HG02623 (cell line): ENCODE measurements at regions not wholly inside any gene's neighbourhood (a gene's known extent, or its start where the extent isn't known, plus 50 kb on each side); places are given as distances from the start of the nearest gene placed in this dataset.
"Not testable (repeated sequence)": the region's sequence is repeated elsewhere in the genome, so short reads cannot be mapped to it uniquely, and the experiment has no call there.

Source experiments
- ATAC-seq: cut with Tn5 transposase; IDR thresholded peaks from one replicate; pipeline ENCODE4 v1.9.1; 2021; ENCODE audit warnings: moderate library complexity; ENCODE audit not compliant: unreplicated experiment

DNA sequence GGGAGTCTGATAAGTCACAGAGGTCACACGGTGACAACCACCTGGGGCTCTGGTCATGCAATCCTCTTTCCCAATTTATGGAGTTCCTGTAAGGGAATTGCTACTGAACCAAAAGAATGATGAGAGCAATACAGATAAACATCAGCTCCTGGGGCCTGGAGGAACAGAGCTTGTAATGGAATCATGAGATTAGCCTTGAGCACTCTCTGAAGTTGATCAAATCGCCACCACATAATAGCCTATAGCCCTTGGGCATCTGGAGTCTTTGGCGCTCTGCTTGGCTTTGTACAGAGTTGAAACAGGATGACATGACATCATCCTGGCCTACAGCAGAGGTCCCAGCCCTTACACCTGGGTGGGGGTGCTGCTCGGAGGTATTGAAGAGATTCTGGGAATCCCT, 154.3 kb upstream of the DTNBP1 start:
- ATAC-seq, result no peak

DNA sequence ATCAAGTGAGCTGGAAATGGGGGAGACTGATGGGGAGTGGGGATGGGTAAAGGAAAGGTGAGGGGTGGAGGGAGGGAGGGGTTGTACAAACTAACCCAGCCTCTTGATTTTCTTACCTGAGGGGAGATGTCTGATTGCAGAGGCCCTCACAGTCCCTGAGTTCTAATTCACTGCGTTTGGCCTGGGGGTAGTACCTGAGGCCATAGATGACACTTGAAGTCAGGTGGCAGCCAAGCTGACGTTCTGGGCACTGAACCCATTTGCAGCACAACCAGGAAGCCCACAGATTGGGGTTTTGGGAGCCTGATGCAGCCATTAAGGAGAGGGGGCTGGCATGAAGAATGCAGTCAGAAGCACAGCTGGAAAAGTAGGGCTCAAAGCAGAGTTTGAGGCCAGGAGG, 153.8 kb upstream of the DTNBP1 start:
- no peak for ATAC-seq

DNA sequence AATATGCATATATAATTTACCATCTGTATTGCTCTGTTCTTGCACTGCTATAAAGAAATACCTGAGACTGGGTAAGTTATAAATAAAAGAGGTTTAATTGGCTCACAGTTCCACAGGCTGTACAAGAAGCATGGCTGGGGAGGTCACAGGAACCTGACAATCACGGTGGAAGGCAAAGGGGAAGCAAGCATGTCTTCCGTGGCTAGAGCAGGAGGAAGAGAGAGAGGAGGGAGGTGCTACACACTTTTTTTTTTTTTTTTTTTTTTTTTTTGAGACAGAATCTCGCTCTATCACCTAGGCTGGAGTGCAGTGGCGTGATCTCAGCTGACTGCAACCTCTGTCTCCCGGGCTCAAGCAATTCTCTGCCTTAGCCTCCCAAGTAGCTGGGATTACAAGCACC, 150.9 kb upstream of the DTNBP1 start:
- not testable (repeated sequence) for ATAC-seq

DNA sequence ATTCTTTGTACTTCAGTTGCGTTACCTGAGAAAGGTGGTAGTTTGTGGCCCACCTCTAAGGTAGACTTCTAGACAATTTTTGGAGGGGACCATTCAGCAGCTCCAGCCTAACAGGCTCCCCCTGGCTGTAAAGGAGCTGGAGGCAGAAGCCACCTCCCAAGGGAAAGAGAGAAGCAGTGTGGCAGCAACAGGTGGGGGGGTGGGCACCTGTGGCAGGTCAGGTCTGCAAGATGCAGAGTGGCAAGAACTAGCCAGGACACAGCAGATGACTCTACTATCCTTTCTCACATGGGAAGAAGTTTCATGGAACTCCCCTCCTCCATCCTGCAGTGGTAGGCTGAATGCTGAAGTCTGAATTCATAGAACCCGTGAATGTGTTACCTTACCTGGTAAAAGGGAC, 148.3 kb upstream of the DTNBP1 start:
- ATAC-seq, result no peak

DNA sequence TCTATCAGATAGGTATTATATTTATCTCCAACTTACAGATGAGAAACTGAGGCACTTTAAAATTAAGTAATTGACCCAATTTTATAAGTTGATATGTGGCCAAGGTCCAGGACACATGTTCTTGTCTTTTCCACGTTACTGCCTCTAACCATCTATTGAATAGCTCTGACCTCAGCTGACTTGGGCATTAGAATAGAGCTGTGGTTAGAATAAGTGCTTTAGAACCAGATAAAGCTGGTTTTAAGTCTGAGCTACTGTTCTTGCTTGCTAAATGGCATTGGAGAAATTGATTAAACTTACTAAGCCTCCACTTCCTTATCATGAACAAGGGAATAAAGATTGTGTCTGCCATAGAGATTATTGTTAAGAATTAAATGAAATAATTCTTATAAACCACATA, 147.8 kb upstream of the DTNBP1 start:
- ATAC-seq, result no peak

DNA sequence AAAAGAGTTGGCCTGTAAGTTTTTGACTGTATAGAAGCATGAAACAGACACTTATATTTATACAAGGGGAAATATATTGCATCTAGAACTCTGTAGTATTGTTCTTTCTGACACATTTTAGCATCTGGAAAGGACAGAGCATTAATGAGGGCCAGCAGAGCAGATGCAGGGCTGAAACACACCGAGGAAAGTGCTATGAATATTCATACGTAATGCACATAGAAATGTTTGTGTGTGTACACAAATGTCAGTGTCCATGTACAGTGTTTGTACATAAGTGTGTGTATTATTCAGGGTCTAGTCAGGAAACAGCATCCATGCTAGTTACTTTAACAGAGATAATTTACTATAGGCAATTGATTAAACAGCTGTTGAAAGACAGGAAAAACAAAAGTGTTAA, 146.5 kb upstream of the DTNBP1 start:
- ATAC-seq, result no peak

DNA sequence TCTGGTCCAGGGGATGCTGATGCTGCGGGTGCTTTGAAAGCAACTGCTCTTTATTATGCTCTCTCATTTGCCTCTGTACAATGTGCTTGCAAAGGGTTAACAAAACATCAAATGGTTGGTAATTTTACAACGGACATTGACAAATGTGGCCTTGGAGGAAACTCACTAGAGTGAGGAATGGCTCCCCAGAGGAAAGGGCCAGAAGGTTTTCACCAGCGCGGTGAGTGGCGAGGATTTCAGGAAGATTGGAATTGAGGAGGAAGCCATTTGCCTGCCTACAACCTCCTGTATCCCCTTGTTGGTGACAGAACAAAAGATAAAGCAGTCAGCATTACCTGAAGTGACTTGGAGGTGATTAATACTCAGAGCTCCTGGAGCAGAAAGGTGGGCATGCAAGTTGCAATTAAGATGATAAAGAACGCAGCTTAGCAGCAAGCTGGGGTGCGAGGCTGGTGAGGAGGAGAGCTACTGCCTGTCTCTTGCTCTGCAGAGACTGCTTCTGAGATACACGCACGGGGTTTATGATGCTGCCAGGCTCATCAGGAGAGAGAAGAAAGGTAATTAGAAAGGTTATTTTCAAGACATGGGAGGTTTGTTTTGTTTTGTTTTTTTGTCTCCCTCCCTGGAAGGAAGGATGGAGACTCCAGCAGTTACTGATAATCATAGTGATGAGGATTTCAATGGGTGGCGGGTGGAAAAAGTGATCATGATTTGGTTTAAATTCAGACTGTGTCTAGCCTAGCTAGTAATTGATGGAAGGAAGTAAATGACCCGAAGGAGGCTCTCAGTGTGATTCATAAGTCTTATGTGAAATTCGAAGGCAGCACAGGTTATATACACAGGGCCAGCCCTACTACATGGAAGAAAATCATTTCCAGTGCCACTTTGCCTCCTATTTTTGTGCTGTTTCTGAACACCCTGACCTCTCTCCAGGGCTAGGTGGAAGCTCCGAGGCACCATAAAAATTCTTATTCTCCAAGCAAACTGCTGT, 141.6 kb upstream of the DTNBP1 start:
- no peak for ATAC-seq

DNA sequence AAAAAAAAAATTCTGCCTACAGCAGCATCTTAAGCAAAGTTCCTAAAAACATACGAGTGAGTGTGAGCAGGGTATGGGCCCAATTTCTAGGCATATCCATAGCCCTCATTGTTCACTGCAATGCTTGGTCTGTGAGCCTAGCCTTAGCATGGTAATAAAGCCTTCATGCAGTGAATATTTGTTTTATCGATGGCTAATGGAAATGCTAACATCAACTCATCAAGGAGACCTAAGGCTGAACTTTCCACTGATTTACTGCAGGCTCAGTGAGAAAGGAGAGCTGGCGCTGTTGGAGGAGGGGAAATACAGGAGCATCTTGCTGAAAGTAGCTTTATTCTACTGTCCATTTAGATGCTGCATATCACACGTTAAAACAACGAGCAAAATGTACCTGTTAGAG, 139.6 kb upstream of the DTNBP1 start:
- ATAC-seq, result no peak

DNA sequence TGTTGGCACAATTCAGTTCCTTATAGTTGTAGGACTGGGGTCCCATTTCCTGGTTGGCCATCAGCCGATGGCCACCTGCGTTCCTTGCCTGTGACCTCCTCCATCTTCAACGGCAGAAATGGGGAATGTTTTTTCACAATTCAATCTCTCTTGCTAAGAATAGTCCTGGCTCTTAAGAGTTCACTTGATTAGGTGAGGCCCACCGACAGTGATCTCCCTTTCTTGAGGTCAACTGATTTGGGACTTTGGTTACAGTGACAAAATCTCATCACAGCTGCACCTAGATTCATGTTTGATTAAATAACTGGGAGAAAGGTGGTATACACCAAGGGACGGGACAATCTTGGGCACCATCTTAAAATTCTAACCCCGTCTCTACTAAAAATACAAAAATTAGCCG, 139.1 kb upstream of the DTNBP1 start:
- no peak for ATAC-seq

DNA sequence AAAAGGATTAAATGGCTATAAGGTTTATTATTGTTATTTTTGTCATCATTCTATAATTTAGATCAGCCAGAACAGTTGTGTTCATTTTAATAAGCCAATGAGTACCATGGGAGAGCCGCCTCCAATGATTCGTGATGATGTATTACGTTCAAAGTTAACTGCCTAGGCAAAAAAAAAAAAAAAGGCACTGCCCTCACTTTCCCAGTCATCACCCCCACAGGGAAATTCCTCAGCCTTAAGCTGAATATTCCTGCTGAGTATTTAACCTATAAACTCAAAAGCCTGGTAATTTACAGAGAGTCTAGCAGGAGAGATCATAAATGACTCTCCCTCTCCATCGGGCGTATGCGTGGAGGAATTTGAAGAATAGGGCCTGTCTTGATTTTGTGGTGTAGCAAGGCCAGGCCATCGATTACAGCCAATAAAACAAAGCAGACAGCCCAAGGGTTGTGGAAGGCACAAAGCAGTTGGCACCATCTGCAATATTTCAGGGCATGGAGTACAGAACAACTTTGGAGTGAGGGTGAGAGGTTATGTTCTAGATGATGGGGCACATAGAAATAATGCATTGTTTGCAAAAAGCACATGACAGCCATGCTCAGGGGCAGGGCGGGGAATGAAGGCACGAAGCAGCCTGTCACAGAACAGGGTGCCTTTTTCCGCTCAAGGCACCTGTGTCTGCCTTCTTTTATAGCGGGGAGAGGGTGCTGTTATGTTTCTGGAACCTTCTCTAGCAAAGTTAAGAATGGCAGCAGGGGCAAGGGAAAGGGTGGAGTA, 138.2 kb upstream of the DTNBP1 start:
- ATAC-seq, result no peak

DNA sequence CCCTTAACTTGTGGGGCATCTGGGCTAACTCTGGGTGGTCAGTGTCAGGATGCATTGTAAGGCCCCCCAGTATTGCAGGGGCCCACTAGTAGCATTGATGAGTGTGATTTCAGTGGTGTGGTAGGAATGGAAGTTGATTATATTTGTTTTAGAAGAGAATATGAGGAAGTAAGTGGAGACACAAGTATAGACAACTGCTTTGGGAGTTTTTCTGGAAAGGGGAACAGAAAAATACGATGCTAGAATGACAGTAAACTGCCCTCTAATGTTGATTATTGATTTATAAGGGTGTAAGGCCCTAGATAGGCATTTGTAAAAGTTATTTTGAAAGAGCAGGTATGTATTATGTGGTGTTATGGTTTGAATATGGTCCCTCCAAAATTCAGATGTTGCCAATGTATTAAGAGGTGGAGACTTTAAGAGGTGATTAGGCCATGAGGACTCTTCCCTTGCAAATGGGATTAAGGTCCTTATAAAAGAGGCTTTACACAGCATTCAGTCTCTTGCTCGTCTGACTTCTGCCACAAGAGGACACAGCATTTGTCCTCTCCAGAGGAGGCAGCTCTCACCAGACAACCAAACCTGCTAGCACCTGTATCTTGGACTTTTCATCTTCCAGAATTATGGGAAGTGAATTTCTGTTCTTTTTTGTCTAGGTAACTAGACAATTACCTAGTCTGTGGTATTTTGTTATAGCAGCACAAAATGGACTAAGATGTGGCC, 135.9 kb upstream of the DTNBP1 start:
- ATAC-seq, result no peak

DNA sequence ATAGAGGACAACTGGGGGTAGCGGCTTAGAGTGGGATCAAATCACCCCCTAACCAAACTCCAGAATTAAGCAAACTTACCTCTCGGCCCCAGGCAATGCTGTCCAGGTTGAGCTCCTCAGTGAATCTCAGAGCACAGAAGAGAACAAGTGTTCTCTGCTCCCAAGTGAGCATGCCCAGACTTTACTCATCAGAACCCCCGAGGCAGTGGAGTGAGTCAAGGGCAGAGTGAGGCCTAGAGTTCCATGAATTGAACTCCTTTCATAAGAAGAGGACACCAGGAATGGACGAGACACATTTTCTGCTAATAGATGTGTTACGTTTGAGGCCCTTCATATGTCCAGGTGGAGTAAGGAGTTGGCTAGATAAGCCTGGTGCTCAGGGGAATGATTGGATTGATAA, 134.0 kb upstream of the DTNBP1 start:
- no peak for ATAC-seq

DNA sequence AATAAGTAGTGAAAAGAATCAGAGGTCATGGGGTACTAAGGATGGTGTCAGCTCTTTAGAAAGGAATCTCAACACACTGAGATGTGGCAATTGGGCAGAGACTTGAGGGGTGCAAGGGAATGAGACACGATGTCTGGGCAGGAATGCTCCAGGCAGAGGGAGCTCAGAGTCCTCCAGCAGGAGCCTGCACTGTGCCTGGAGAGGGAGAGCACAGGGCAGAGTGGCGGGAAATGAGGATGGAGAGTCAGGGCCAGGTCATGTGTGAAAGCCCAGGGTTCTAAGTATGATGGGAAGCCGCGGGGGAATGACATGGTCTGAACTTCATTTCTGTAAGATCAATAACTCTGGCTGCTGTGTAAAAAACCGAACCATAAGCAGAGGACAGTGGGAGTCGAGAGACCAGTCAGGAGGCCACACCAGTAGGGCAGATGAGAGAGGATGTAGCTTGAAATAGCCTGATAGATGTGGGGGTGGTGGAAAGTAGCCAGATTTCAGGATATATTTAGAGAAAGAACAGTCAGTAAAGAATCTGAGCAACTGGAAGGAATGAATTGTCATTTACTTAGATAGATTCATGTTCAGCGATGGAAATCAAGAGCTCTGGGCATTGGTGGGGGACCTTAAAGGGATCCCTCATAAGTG, 133.4 kb upstream of the DTNBP1 start:
- no peak for ATAC-seq

DNA sequence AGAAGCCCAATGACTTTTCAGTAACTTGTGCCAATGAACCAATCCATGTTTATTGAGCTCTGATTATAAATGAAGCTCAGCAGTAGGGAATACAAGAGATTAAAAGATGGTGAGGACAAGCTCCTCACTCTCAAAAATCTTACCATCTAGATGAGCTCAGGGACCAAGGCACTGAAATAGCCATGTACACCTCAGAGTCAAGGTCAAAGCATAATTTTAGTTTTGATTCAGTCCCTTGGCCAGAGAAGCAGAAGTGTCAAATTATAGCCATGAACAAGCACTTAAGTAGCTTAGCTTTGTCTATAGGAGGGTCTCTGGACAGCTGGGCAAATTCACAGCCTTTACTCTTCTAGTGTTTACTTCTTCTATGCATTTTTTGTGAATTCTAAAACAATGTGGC, 131.0 kb upstream of the DTNBP1 start:
- no peak for ATAC-seq

DNA sequence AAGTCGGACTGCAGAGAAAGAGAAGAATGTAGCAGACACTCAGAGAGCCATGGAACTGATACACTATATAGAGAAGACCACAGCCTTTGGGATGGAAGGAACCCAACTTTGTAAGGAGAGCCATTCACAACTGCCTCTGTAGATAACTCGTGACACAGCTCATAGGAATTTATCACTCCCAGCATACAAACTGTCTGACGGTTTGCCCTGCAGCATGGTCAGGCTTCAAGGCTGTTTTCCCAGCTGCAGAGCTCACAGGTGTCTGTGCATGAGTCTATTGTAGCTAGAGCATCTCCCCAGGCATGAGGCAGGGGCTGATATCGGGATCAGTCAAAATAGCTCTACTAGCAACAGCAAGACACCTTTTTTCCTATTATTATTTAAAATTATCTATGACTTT, 130.5 kb upstream of the DTNBP1 start:
- no peak for ATAC-seq

DNA sequence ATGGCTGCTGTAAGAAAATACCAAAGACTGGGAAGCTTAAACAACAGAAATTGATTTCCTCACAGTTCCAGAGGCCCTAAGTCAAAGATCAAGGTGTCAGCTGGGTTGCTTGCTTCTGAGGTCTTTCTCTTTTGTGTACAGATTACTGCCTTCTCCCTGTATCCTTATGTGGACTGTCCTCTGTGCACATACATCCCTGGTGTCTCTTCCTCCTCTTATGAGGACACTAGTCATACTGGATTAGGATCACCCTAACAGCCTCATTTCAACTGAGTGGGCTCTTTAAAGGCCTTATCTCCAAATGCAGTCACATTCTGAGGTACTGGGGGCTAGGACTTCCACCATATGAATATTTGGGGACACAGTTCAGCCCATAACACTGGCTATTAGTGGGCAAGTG, 130.0 kb upstream of the DTNBP1 start:
- no peak for ATAC-seq

DNA sequence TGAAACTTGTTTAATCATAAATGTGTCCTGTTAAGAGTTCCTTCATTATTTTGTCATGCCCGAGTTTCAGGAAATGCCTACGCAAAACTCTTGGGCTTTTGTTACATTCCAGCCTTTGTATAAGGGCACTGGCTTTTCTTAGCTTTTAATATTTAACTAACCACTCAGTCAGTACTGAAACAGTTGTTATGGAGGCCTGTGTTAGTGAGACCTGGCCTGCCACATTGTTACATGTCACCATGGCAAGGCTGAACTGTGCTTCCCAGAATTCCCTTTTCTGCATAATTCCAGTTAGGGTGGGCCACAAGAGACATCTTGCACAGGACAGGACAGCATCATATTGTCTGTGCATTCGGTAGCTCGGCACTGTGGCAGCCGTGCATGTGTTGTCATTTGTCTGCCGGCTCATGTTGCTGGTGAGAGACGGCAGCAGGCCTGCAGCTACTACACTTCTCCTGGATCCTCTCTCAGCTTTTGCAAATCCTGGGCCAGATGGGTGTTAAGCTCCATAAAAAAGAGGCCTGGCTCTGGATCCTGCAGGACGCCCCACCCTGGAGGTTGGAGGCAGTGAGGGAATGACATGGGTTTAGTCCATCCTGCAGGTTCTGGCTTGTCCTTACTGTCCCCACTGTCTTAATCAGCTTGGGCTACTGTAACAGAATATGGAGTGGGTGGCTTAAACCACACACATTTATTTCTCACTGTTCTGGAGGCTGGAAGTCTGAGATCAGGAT, 128.8 kb upstream of the DTNBP1 start:
- ATAC-seq, result no peak

DNA sequence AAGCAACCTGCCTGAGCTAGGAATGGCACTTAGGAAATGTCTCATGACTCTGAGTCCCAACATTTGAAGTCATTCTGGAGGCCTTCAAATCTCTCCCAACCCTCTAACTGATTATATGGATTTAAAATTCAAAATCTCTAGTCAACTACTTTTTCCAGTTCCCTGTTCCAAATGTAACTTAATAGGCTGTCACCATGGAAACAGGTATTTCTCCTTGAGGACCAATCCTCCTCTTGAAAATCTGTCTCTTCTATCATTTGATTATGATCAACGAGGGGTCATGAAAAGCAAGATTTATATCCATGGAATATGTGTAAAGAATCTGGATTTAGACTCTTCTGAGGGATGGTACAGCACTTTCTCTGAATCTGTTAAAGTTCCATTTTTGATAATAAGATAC, 127.3 kb upstream of the DTNBP1 start:
- no peak for ATAC-seq

DNA sequence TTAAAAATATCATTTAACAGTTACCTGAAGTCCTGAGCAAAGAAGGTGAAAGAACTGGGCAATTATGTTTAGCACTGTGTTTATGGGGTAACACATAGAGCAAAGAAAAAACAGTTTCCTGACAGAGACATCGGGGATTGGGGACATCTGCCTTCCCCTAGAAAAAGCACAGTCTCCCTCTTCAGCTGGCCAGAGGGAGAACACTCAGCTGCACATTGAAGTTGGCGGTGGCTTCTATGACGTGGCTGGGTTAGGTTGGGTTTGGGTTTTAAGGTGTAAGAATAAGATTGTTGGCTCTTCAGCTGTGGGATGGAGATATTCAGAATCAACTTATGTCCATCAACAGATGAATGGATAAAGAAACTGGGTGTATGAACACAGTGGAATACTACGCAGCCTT, 124.0 kb upstream of the DTNBP1 start:
- ATAC-seq, result no peak

DNA sequence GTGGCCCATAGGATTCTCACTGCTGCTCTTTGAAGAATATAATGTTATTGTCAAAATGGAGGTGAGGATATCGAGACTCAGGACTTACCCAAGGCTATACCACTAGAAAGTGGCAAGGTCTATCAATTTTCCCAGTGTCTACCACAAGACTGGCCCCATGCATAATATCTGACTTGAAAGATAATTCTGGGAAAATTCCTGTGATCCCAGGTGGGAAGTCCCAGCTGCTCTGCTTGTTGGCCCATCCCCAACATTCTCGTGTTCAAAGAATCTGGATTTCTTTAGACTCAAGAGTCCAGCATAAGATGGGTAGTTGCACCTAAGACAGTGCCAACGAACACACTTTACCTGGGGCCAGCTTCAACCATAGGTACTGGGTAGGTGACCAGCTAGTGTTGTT, 120.7 kb upstream of the DTNBP1 start:
- ATAC-seq, result no peak
